ENCODE measurements at regions not wholly inside any gene's neighbourhood (a gene's known extent, or its start where the extent isn't known, plus 50 kb on each side); places are given as distances from the start of the nearest gene placed in this dataset.

DNA sequence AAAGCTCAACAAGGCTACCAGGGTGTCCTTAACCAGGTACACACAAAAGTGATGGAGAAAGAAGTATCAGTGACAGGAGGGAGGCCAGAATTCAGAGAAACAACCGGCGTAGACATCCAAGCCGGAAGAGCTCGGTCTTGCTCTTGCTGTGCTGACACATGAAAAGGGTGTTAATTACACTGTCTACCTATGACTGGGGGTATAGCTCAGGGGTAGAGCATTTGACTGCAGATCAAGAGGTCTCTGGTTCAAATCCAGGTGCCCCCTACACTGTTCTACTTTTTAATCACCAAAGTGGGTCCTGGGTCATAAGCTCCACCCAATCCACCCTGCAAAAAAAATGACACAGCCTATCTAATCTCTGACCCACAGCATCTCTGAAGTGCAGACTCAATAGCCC is 86.9 kb upstream of the ZNF746 start:
- Histone ChIP-seq H4K20me1 (replicated peaks; ENCODE audit: control insufficient read depth, extremely low read depth, insufficient read depth, low read length) (no peaks in the 10 kb centered on the region), H3K9me3 (replicated peaks; ENCODE audit: control insufficient read depth, insufficient read depth, low read length) (no peaks in the 10 kb centered on the region), H3K9ac (replicated peaks; ENCODE audit: extremely low read depth, insufficient read depth, low read length) (no peak overlapping the region), H3K36me3 (ENCODE audit: control insufficient read depth in 2 of 2, extremely low read depth in 1 of 2, insufficient read depth in 2 of 2, low read length in 2 of 2) (peaks cover 9 to 20% of the 10 kb centered on the region in 2 experiments), H3K4me3 (replicated peaks in 1 of 3; ENCODE audit: insufficient read depth in 1 of 3, low read depth in 1 of 3, low read length in 3 of 3) (no peak overlapping the region), H3K4me2 (ENCODE audit: insufficient read depth, low read length) (no peak overlapping the region), H2AFZ (ENCODE audit: low read depth, low read length) (no peak overlapping the region), H3K79me2 (ENCODE audit: control insufficient read depth, insufficient read depth, low read length) (no peaks in the 10 kb centered on the region), H3K9me1 (replicated peaks; ENCODE audit: control insufficient read depth, extremely low read depth, insufficient read depth, low read length) (no peaks in the 10 kb centered on the region), H3K27me3 (ENCODE audit: control insufficient read depth in 2 of 2, insufficient read depth in 2 of 2, low read length in 2 of 2) (no peaks in the 10 kb centered on the region), H3K27ac (ENCODE audit: insufficient read depth, low read depth, low read length) (no peak overlapping the region), H3K4me1 (ENCODE audit: control insufficient read depth, extremely low read depth, insufficient read depth, low read length) (no peaks in the 10 kb centered on the region)
- dilution Hi-C loops (cut with MboI; ENCODE audit: extremely low pct_ligation_motif_present, low sequenced_read_pairs) (no loop called here), intact Hi-C loops (cut with micrococcal nuclease) (no loop called here)
- DNase-seq (ENCODE audit: low read depth, low spot score) (no peak), FAIRE-seq (no peak)
- ChIA-PET POLR2A (no interaction called here), CTCF (interaction anchor here (0.9 to 1.0 kb wide), 2 partner anchors 25 to 40 kb away, joined by 3 read pairs; no protein-coding TSS in a partner anchor)
- BruUV-seq (replicated peaks): no TSS peak
- no peak for TF ChIP-seq GATA2 (IDR thresholded peaks at IDR 0.05; ENCODE audit: insufficient read depth, insufficient read length, low read depth, low read length)
- TF ChIP-seq, protein P1, sequence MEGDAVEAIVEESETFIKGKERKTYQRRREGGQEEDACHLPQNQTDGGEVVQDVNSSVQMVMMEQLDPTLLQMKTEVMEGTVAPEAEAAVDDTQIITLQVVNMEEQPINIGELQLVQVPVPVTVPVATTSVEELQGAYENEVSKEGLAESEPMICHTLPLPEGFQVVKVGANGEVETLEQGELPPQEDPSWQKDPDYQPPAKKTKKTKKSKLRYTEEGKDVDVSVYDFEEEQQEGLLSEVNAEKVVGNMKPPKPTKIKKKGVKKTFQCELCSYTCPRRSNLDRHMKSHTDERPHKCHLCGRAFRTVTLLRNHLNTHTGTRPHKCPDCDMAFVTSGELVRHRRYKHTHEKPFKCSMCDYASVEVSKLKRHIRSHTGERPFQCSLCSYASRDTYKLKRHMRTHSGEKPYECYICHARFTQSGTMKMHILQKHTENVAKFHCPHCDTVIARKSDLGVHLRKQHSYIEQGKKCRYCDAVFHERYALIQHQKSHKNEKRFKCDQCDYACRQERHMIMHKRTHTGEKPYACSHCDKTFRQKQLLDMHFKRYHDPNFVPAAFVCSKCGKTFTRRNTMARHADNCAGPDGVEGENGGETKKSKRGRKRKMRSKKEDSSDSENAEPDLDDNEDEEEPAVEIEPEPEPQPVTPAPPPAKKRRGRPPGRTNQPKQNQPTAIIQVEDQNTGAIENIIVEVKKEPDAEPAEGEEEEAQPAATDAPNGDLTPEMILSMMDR (IDR thresholded peaks at IDR 0.05; ENCODE audit: extremely low read depth in 1 of 2, insufficient read depth in 1 of 2, low read depth in 1 of 2, low read length in 2 of 2): no peak
- TF ChIP-seq POLR2A (IDR thresholded peaks at IDR 0.05; ENCODE audit: low read depth, low read length): no peak
- TF ChIP-seq FOS (IDR thresholded peaks at IDR 0.05; ENCODE audit: borderline replicate concordance, insufficient read depth, low read length): no peak
- TF ChIP-seq EZH2 (IDR thresholded peaks at IDR 0.05; ENCODE audit: borderline replicate concordance, low read depth, low read length, severe bottlenecking): no peak
- TF ChIP-seq POLR2AphosphoS5 (IDR thresholded peaks at IDR 0.05; ENCODE audit: insufficient read depth, low read depth, low read length): no peak
- TF ChIP-seq, protein P2, sequence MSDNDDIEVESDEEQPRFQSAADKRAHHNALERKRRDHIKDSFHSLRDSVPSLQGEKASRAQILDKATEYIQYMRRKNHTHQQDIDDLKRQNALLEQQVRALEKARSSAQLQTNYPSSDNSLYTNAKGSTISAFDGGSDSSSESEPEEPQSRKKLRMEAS (IDR thresholded peaks at IDR 0.05; ENCODE audit: insufficient read depth, insufficient read length): no peak
- TF ChIP-seq JUN (IDR thresholded peaks at IDR 0.05; ENCODE audit: borderline replicate concordance, insufficient read depth, insufficient read length, low read depth): no peak
- no peak for TF ChIP-seq MYC (IDR thresholded peaks at IDR 0.05; ENCODE audit: low read depth, low read length)
